ELF-1 (cell line): ENCODE measurements at regions not wholly inside any gene's neighbourhood (a gene's known extent, or its start where the extent isn't known, plus 50 kb on each side); places are given as distances from the start of the nearest gene placed in this dataset.

Source experiments
- DNase-seq: peaks from one replicate; pipeline ENCODE4 v3.0.0-alpha.2; 2016; ENCODE audit warnings: low read depth, low spot score

GRCh38 chr12:125424909-125425308 is 359.7 kb downstream of the AACS start:
- DNase-seq, result no peak

GRCh38 chr12:125431516-125431915 is 366.3 kb downstream of the AACS start:
- no peak for DNase-seq

- DNase-seq, result no peak
Measured at GRCh38 chr12:125434131-125434530, 368.9 kb downstream of the AACS start.

- no peak for DNase-seq
Measured at GRCh38 chr12:125434936-125435443, 369.8 kb downstream of the AACS start.

- no peak for DNase-seq
Measured at GRCh38 chr12:125435871-125436270, 370.6 kb downstream of the AACS start.

- DNase-seq, result no peak
Measured at GRCh38 chr12:125436686-125437085, 371.5 kb downstream of the AACS start.

GRCh38 chr12:125440399-125440798 is 375.2 kb downstream of the AACS start:
- DNase-seq, result no peak

GRCh38 chr12:125443341-125443740 is 378.1 kb downstream of the AACS start:
- DNase-seq, result no peak

- no peak for DNase-seq
Measured at GRCh38 chr12:125451408-125451807, 386.2 kb downstream of the AACS start.

- no peak for DNase-seq
Measured at GRCh38 chr12:125453751-125454150, 388.5 kb downstream of the AACS start.

GRCh38 chr12:125454291-125454690 is 389.1 kb downstream of the AACS start:
- no peak for DNase-seq

- no peak for DNase-seq
Measured at GRCh38 chr12:125454786-125455480, 389.7 kb downstream of the AACS start.

GRCh38 chr12:125455556-125455955 is 390.3 kb downstream of the AACS start:
- DNase-seq, result no peak

- no peak for DNase-seq
Measured at GRCh38 chr12:125458552-125459268, 393.5 kb downstream of the AACS start.

GRCh38 chr12:125461831-125462230 is 396.6 kb downstream of the AACS start:
- no peak for DNase-seq

GRCh38 chr12:125463386-125463785 is 398.2 kb downstream of the AACS start:
- DNase-seq, result no peak

GRCh38 chr12:125467363-125467762 is 402.1 kb downstream of the AACS start:
- no peak for DNase-seq

GRCh38 chr12:125469683-125470082 is 404.4 kb downstream of the AACS start:
- no peak for DNase-seq

GRCh38 chr12:125470838-125471783 is 405.9 kb downstream of the AACS start:
- no peak for DNase-seq

GRCh38 chr12:125473501-125473900 is 408.3 kb downstream of the AACS start:
- no peak for DNase-seq

GRCh38 chr12:125487336-125487735 is 422.1 kb downstream of the AACS start:
- no peak for DNase-seq

GRCh38 chr12:125491553-125491952 is 426.3 kb downstream of the AACS start:
- DNase-seq, result no peak
